Left lung (tissue), 4 donors: ENCODE measurements at regions not wholly inside any gene's neighbourhood (a gene's known extent, or its start where the extent isn't known, plus 50 kb on each side); places are given as distances from the start of the nearest gene placed in this dataset.

Experiments used
- ATAC-seq: fragments of 200-7000 bp; cut with Tn5 transposase; one replicate; pipeline ENCODE4 v1.9.1; 2020; ENCODE audit warnings: moderate library complexity
- DNase-seq, 4 donors: peaks; one replicate each; pipeline ENCODE4 v3.0.0-alpha.2; 2013 to 2020
- H3K27ac ChIP-seq, 2 donors: fragments of 200-600 bp; sonication (generic) in 1 of 2; one replicate each; pipeline versions ENCODE4 v1.5.0 to v1.8.0; 2020 to 2021
- H3K27me3 ChIP-seq, 2 donors: fragments of 200-600 bp; sonication (generic) in 1 of 2; one replicate each; pipeline versions ENCODE4 v1.5.0 to v1.8.0; 2020 to 2021
- H3K36me3 ChIP-seq, 2 donors: fragments of 200-600 bp; sonication (generic) in 1 of 2; one replicate each; pipeline versions ENCODE4 v1.5.0 to v1.8.0; 2020 to 2021
- H3K4me1 ChIP-seq, 2 donors: fragments of 200-600 bp; one replicate each; pipeline ENCODE4 v1.8.0; 2021
- H3K4me3 ChIP-seq, 2 donors: fragments of 200-600 bp; sonication (generic) in 1 of 2; one replicate each; pipeline versions ENCODE4 v1.5.0 to v1.8.0; 2020 to 2021; ENCODE audit warnings: mild to moderate bottlenecking in 1 of 2
- H3K9me3 ChIP-seq, 2 donors: fragments of 200-600 bp; sonication (generic) in 1 of 2; one replicate each; pipeline versions ENCODE4 v1.5.0 to v1.8.0; 2020 to 2021
- intact Hi-C, 2 donors: fragments of 100-400 bp; cut with DNase I; formaldehyde crosslinking; loops; one replicate each; pipeline versions ENCODE4 v1.11.2 to v1.14.2; 2022
- TF ChIP-seq, protein P1 (sequence below), 2 donors: fragments of 200-600 bp; sonication (generic) in 1 of 2; IDR thresholded peaks; one replicate each; pipeline versions ENCODE4 v1.5.0 to v1.8.0; 2021; ENCODE audit warnings: antibody characterized with exemption in 2 of 2
- donor health status: DM: no; HTN: yes; CAD: no.
- donor health status: DM: no; HTN: no; CAD: no.

- no peaks in the 10 kb centered on the region for H3K36me3 ChIP-seq
- no peak overlapping the region for H3K27ac ChIP-seq
- ATAC-seq (no peak), DNase-seq (no peak)
- TF ChIP-seq, protein P1, sequence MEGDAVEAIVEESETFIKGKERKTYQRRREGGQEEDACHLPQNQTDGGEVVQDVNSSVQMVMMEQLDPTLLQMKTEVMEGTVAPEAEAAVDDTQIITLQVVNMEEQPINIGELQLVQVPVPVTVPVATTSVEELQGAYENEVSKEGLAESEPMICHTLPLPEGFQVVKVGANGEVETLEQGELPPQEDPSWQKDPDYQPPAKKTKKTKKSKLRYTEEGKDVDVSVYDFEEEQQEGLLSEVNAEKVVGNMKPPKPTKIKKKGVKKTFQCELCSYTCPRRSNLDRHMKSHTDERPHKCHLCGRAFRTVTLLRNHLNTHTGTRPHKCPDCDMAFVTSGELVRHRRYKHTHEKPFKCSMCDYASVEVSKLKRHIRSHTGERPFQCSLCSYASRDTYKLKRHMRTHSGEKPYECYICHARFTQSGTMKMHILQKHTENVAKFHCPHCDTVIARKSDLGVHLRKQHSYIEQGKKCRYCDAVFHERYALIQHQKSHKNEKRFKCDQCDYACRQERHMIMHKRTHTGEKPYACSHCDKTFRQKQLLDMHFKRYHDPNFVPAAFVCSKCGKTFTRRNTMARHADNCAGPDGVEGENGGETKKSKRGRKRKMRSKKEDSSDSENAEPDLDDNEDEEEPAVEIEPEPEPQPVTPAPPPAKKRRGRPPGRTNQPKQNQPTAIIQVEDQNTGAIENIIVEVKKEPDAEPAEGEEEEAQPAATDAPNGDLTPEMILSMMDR (IDR thresholded peaks at IDR 0.05): no peak
- peaks cover 0 to 8% of the 10 kb centered on the region in 2 donors for H3K9me3 ChIP-seq
- H3K4me1 ChIP-seq: no peaks in the 10 kb centered on the region
- intact Hi-C loops: no loop called here
- H3K4me3 ChIP-seq: no peak overlapping the region
- no peaks in the 10 kb centered on the region for H3K27me3 ChIP-seq
Measured at GRCh38 chr5:123947797-123948196, 435.8 kb downstream of the CSNK1G3 start.

- no peaks in the 10 kb centered on the region for H3K36me3 ChIP-seq
- ATAC-seq (no peak), DNase-seq (no peak)
- intact Hi-C loops: no loop called here
- no peaks in the 10 kb centered on the region for H3K4me1 ChIP-seq
- TF ChIP-seq, protein P1 (IDR thresholded peaks at IDR 0.05): no peak
- H3K4me3 ChIP-seq: no peak overlapping the region
- no peak overlapping the region for H3K27ac ChIP-seq
- no peaks in the 10 kb centered on the region for H3K27me3 ChIP-seq
- peaks cover 0 to 21% of the 10 kb centered on the region in 2 donors for H3K9me3 ChIP-seq
Measured at GRCh38 chr5:123945548-123945947, 433.6 kb downstream of the CSNK1G3 start.

DNA sequence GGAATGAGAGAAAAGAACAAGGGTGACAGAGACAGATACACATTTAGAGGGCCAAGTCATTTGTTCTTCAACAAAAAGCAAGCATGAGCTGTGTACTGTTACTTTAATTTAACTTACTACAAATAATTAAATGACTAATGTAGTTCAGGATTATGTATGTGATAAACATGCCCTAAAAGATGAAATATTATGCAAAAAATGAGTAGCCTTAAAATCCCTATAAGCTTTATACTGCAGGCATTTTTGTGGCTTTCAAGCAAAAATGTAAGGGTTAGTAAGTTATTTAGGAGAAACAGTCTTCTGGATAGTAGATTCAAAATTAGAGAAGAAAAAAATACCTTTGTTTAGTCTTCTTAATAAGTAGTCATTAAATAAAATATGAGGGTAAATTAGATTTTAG is 431.2 kb downstream of the CSNK1G3 start:
- Histone ChIP-seq H3K27me3 (no peaks in the 10 kb centered on the region), H3K4me1 (no peaks in the 10 kb centered on the region), H3K36me3 (no peaks in the 10 kb centered on the region), H3K4me3 (no peak overlapping the region), H3K27ac (no peak overlapping the region), H3K9me3 (peaks cover 0 to 16% of the 10 kb centered on the region in 2 donors)
- no peak for DNase-seq
- no peak for ATAC-seq
- TF ChIP-seq, protein P1 (IDR thresholded peaks at IDR 0.05): no peak
- intact Hi-C loops: no loop called here

DNA sequence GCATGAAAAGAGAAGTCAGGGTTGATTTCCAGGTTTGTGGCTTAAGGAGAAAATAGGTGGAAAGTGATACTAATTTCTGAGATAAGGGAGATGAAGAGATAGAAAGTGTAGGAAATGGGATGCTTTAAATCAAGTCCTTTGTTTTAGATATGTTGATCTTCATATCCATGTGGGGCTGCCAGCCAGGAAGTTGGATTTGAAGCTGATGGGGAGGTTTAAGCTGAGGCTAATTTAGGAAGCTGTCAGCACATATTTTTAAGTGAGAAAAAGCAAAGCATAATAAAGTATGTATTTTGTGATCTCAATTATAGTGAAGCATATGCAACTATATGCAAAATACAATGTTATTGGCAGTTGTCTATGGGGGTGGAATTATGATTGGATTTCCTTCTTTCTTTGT is 428.4 kb downstream of the CSNK1G3 start:
- intact Hi-C loops: no loop called here
- Histone ChIP-seq H3K27me3 (no peaks in the 10 kb centered on the region), H3K9me3 (peaks cover 0 to 42% of the 10 kb centered on the region in 2 donors), H3K4me3 (no peak overlapping the region), H3K36me3 (no peaks in the 10 kb centered on the region), H3K27ac (no peak overlapping the region), H3K4me1 (no peaks in the 10 kb centered on the region)
- ATAC-seq (no peak), DNase-seq (no peak)
- TF ChIP-seq, protein P1 (IDR thresholded peaks at IDR 0.05): no peak

- no peaks in the 10 kb centered on the region for H3K27me3 ChIP-seq
- TF ChIP-seq, protein P1 (IDR thresholded peaks at IDR 0.05): peak; percentile 18 to 55
- no peak overlapping the region for H3K4me3 ChIP-seq
- no peaks in the 10 kb centered on the region for H3K4me1 ChIP-seq
- H3K27ac ChIP-seq: no peak overlapping the region
- peak; percentile 43 for ATAC-seq
- H3K36me3 ChIP-seq: no peaks in the 10 kb centered on the region
- peaks cover 0 to 42% of the 10 kb centered on the region in 2 donors for H3K9me3 ChIP-seq
- intact Hi-C loops: no loop called here
- no peak for DNase-seq
Measured at GRCh38 chr5:123937230-123937629, 425.3 kb downstream of the CSNK1G3 start.
